ENCODE measurements at regions not wholly inside any gene's neighbourhood (a gene's known extent, or its start where the extent isn't known, plus 50 kb on each side); places are given as distances from the start of the nearest gene placed in this dataset.

GRCh38 chr5:124816381-124816780, 69.9 kb upstream of the ZNF608 start:
- WGBS, 2 experiments: 93 to 97% methylated on average over 7 of the region's 7 CpGs
- H3K36me3 ChIP-seq (ENCODE audit: control insufficient read depth, insufficient read depth, low read length): no peaks in the 10 kb centered on the region
- no peaks in the 10 kb centered on the region for H3K4me1 ChIP-seq (ENCODE audit: control insufficient read depth, insufficient read depth, low read length)
- H3K9me3 ChIP-seq (ENCODE audit: control insufficient read depth, low read length): no peaks in the 10 kb centered on the region
- no peak overlapping the region for H3K4me3 ChIP-seq (ENCODE audit: insufficient read depth, low read depth, low read length)
- H3K27ac ChIP-seq (ENCODE audit: insufficient read depth, low read depth, low read length, poor library complexity, severe bottlenecking): no peak overlapping the region
- H3K27me3 ChIP-seq (ENCODE audit: control insufficient read depth, insufficient read depth, low read length, poor library complexity, severe bottlenecking): no peaks in the 10 kb centered on the region

GRCh38 chr5:124819201-124819600, 72.8 kb upstream of the ZNF608 start:
- Histone ChIP-seq H3K4me1 (ENCODE audit: control insufficient read depth, insufficient read depth, low read length) (no peaks in the 10 kb centered on the region), H3K27me3 (ENCODE audit: control insufficient read depth, insufficient read depth, low read length, poor library complexity, severe bottlenecking) (no peaks in the 10 kb centered on the region), H3K27ac (ENCODE audit: insufficient read depth, low read depth, low read length, poor library complexity, severe bottlenecking) (no peak overlapping the region), H3K36me3 (ENCODE audit: control insufficient read depth, insufficient read depth, low read length) (no peaks in the 10 kb centered on the region), H3K4me3 (ENCODE audit: insufficient read depth, low read depth, low read length) (no peak overlapping the region), H3K9me3 (ENCODE audit: control insufficient read depth, low read length) (no peaks in the 10 kb centered on the region)
- WGBS, 2 experiments: 94 to 98% methylated on average over 1 to 3 of the region's 3 CpGs

GRCh38 chr5:124822647-124823046, 76.2 kb upstream of the ZNF608 start:
- no peaks in the 10 kb centered on the region for H3K9me3 ChIP-seq (ENCODE audit: control insufficient read depth, low read length)
- WGBS, 2 experiments: 100% methylated on average over 2 of the region's 2 CpGs
- H3K27me3 ChIP-seq (ENCODE audit: control insufficient read depth, insufficient read depth, low read length, poor library complexity, severe bottlenecking): no peaks in the 10 kb centered on the region
- no peaks in the 10 kb centered on the region for H3K4me1 ChIP-seq (ENCODE audit: control insufficient read depth, insufficient read depth, low read length)
- H3K27ac ChIP-seq (ENCODE audit: insufficient read depth, low read depth, low read length, poor library complexity, severe bottlenecking): no peak overlapping the region
- no peaks in the 10 kb centered on the region for H3K36me3 ChIP-seq (ENCODE audit: control insufficient read depth, insufficient read depth, low read length)
- H3K4me3 ChIP-seq (ENCODE audit: insufficient read depth, low read depth, low read length): no peak overlapping the region

- Histone ChIP-seq H3K4me1 (ENCODE audit: control insufficient read depth, insufficient read depth, low read length) (no peaks in the 10 kb centered on the region), H3K27ac (ENCODE audit: insufficient read depth, low read depth, low read length, poor library complexity, severe bottlenecking) (no peak overlapping the region)
- WGBS, 2 experiments: 83 to 93% methylated on average over 3 of the region's 3 CpGs
Observed at GRCh38 chr5:124823380-124823779, 76.9 kb upstream of the ZNF608 start.

GRCh38 chr5:124824637-124825158, 78.3 kb upstream of the ZNF608 start:
- Histone ChIP-seq H3K9me3 (ENCODE audit: control insufficient read depth, low read length) (no peaks in the 10 kb centered on the region), H3K27me3 (ENCODE audit: control insufficient read depth, insufficient read depth, low read length, poor library complexity, severe bottlenecking) (no peaks in the 10 kb centered on the region), H3K4me3 (ENCODE audit: insufficient read depth, low read depth, low read length) (no peak overlapping the region), H3K4me1 (ENCODE audit: control insufficient read depth, insufficient read depth, low read length) (no peaks in the 10 kb centered on the region), H3K36me3 (ENCODE audit: control insufficient read depth, insufficient read depth, low read length) (no peaks in the 10 kb centered on the region), H3K27ac (ENCODE audit: insufficient read depth, low read depth, low read length, poor library complexity, severe bottlenecking) (no peak overlapping the region)
- WGBS, 2 experiments: 90 to 91% methylated on average over 3 to 4 of the region's 4 CpGs

More at GRCh38 chr5:124823380-124823779, 76.9 kb upstream of the ZNF608 start:
- H3K9me3 ChIP-seq (ENCODE audit: control insufficient read depth, low read length): no peaks in the 10 kb centered on the region
- H3K4me3 ChIP-seq (ENCODE audit: insufficient read depth, low read depth, low read length): no peak overlapping the region
- H3K36me3 ChIP-seq (ENCODE audit: control insufficient read depth, insufficient read depth, low read length): no peaks in the 10 kb centered on the region
- H3K27me3 ChIP-seq (ENCODE audit: control insufficient read depth, insufficient read depth, low read length, poor library complexity, severe bottlenecking): no peaks in the 10 kb centered on the region

- Histone ChIP-seq H3K27ac (ENCODE audit: insufficient read depth, low read depth, low read length, poor library complexity, severe bottlenecking) (no peak overlapping the region), H3K36me3 (ENCODE audit: control insufficient read depth, insufficient read depth, low read length) (no peaks in the 10 kb centered on the region), H3K4me1 (ENCODE audit: control insufficient read depth, insufficient read depth, low read length) (no peaks in the 10 kb centered on the region), H3K27me3 (ENCODE audit: control insufficient read depth, insufficient read depth, low read length, poor library complexity, severe bottlenecking) (no peaks in the 10 kb centered on the region), H3K9me3 (ENCODE audit: control insufficient read depth, low read length) (no peaks in the 10 kb centered on the region), H3K4me3 (ENCODE audit: insufficient read depth, low read depth, low read length) (no peak overlapping the region)
- 85 to 92% methylated on average over 3 to 4 of the region's 5 CpGs for WGBS, 2 experiments
Observed at GRCh38 chr5:124825250-124825982, 79.0 kb upstream of the ZNF608 start.

- WGBS, 2 experiments: 96 to 100% methylated on average over 1 of the region's 1 CpG
- Histone ChIP-seq H3K4me3 (ENCODE audit: insufficient read depth, low read depth, low read length) (no peak overlapping the region), H3K27me3 (ENCODE audit: control insufficient read depth, insufficient read depth, low read length, poor library complexity, severe bottlenecking) (no peaks in the 10 kb centered on the region), H3K36me3 (ENCODE audit: control insufficient read depth, insufficient read depth, low read length) (no peaks in the 10 kb centered on the region), H3K27ac (ENCODE audit: insufficient read depth, low read depth, low read length, poor library complexity, severe bottlenecking) (no peak overlapping the region), H3K4me1 (ENCODE audit: control insufficient read depth, insufficient read depth, low read length) (no peaks in the 10 kb centered on the region), H3K9me3 (ENCODE audit: control insufficient read depth, low read length) (no peaks in the 10 kb centered on the region)
Observed at GRCh38 chr5:124825983-124826337, 79.5 kb upstream of the ZNF608 start.

- Histone ChIP-seq H3K27ac (ENCODE audit: insufficient read depth, low read depth, low read length, poor library complexity, severe bottlenecking) (no peak overlapping the region), H3K4me1 (ENCODE audit: control insufficient read depth, insufficient read depth, low read length) (no peaks in the 10 kb centered on the region), H3K9me3 (ENCODE audit: control insufficient read depth, low read length) (peaks cover 2% of the 10 kb centered on the region), H3K36me3 (ENCODE audit: control insufficient read depth, insufficient read depth, low read length) (no peaks in the 10 kb centered on the region), H3K27me3 (ENCODE audit: control insufficient read depth, insufficient read depth, low read length, poor library complexity, severe bottlenecking) (no peaks in the 10 kb centered on the region), H3K4me3 (ENCODE audit: insufficient read depth, low read depth, low read length) (no peak overlapping the region)
- WGBS, 2 experiments: 91 to 92% methylated on average over 2 of the region's 2 CpGs
Observed at GRCh38 chr5:124828731-124829234, 82.3 kb upstream of the ZNF608 start.

- H3K4me1 ChIP-seq (ENCODE audit: control insufficient read depth, insufficient read depth, low read length): no peaks in the 10 kb centered on the region
- H3K9me3 ChIP-seq (ENCODE audit: control insufficient read depth, low read length): peaks cover 2% of the 10 kb centered on the region
- no peak overlapping the region for H3K27ac ChIP-seq (ENCODE audit: insufficient read depth, low read depth, low read length, poor library complexity, severe bottlenecking)
- no peaks in the 10 kb centered on the region for H3K27me3 ChIP-seq (ENCODE audit: control insufficient read depth, insufficient read depth, low read length, poor library complexity, severe bottlenecking)
- H3K4me3 ChIP-seq (ENCODE audit: insufficient read depth, low read depth, low read length): no peak overlapping the region
- no peaks in the 10 kb centered on the region for H3K36me3 ChIP-seq (ENCODE audit: control insufficient read depth, insufficient read depth, low read length)
Observed at GRCh38 chr5:124831687-124832240, 85.3 kb upstream of the ZNF608 start.

GRCh38 chr5:124832510-124832909, 86.1 kb upstream of the ZNF608 start:
- H3K4me1 ChIP-seq (ENCODE audit: control insufficient read depth, insufficient read depth, low read length): no peaks in the 10 kb centered on the region
- no peaks in the 10 kb centered on the region for H3K36me3 ChIP-seq (ENCODE audit: control insufficient read depth, insufficient read depth, low read length)
- H3K4me3 ChIP-seq (ENCODE audit: insufficient read depth, low read depth, low read length): no peak overlapping the region
- H3K27me3 ChIP-seq (ENCODE audit: control insufficient read depth, insufficient read depth, low read length, poor library complexity, severe bottlenecking): no peaks in the 10 kb centered on the region
- H3K9me3 ChIP-seq (ENCODE audit: control insufficient read depth, low read length): peaks cover 2% of the 10 kb centered on the region
- H3K27ac ChIP-seq (ENCODE audit: insufficient read depth, low read depth, low read length, poor library complexity, severe bottlenecking): no peak overlapping the region

Measured in ectodermal cell (in vitro differentiated cells).